Small intestine (tissue), 7 donors: ENCODE measurements at regions not wholly inside any gene's neighbourhood (a gene's known extent, or its start where the extent isn't known, plus 50 kb on each side); places are given as distances from the start of the nearest gene placed in this dataset.

ENCODE experiments used
- DNase-seq, 2 donors: peaks; one replicate each; pipeline versions ENCODE4 v3.0.0 to v3.0.0-alpha.2; 2013
- FAIRE-seq: peaks from 2 replicates; lab custom pipeline; 2012; peaks lifted over from hg19 to GRCh38; lab: Jason Lieb, UNC
- H3K27ac ChIP-seq, 3 donors: one replicate each; pipeline ENCODE4 v1.5.1; 2013; ENCODE audit warnings: low read length in 2 of 3, mild to moderate bottlenecking in 2 of 3, control low read depth in 1 of 3, inconsistent platforms in 1 of 3, low read depth in 1 of 3, moderate library complexity in 1 of 3
- H3K27me3 ChIP-seq, 3 donors: one replicate each; pipeline ENCODE4 v1.6.1; 2013; ENCODE audit warnings: low read length in 3 of 3, inconsistent platforms in 1 of 3; ENCODE audit not compliant: control insufficient read depth in 3 of 3, insufficient read depth in 3 of 3
- H3K36me3 ChIP-seq, 3 donors: one replicate each; pipeline ENCODE4 v1.6.1; 2013; ENCODE audit warnings: low read length in 3 of 3, inconsistent platforms in 1 of 3, low read depth in 1 of 3, mild to moderate bottlenecking in 1 of 3, moderate library complexity in 1 of 3; ENCODE audit not compliant: control insufficient read depth in 3 of 3, insufficient read depth in 2 of 3
- H3K4me1 ChIP-seq, 3 donors: one replicate each; pipeline ENCODE4 v1.6.1; 2013; ENCODE audit warnings: low read length in 2 of 3, inconsistent platforms in 1 of 3, low read depth in 1 of 3, mild to moderate bottlenecking in 1 of 3, moderate library complexity in 1 of 3; ENCODE audit not compliant: control insufficient read depth in 3 of 3, insufficient read depth in 2 of 3
- H3K4me3 ChIP-seq, 3 donors: one replicate each; pipeline ENCODE4 v1.5.1; 2013; ENCODE audit warnings: low read length in 3 of 3, control low read depth in 1 of 3, inconsistent platforms in 1 of 3, low read depth in 1 of 3, mild to moderate bottlenecking in 1 of 3, moderate library complexity in 1 of 3
- H3K9me3 ChIP-seq, 2 donors: one replicate each; pipeline ENCODE4 v1.6.1; 2013; ENCODE audit warnings: low read depth in 1 of 2, low read length in 1 of 2; ENCODE audit not compliant: control insufficient read depth in 2 of 2, insufficient read depth in 1 of 2
- WGBS, 3 donors: extraction: QIAGEN DNeasy Blood & Tissue Kit; methylation state at CpG; one replicate each; pipeline ENCODE4 v1.1.7; 2013; 5-methylcytosine and 5-hydroxymethylcytosine counted together
- donor health status: healthy with polysubstance abuse.
- donor health status: control.
- donor health status: control.
- donor health status: Bipolar disorder and iron deficiency.
- donor health status: healthy.

GRCh38 chr4:43452948-43453347 lies 560.4 kb downstream of the GRXCR1 start:
- no peaks in the 10 kb centered on the region for H3K9me3 ChIP-seq
- H3K27ac ChIP-seq, result no peak overlapping the region
- no peaks in the 10 kb centered on the region for H3K27me3 ChIP-seq
- H3K36me3 ChIP-seq, result no peaks in the 10 kb centered on the region
- DNase-seq, result peak in 1 of 2 donors; percentile 0
- FAIRE-seq, result no peak
- no peaks in the 10 kb centered on the region for H3K4me1 ChIP-seq
- no peak overlapping the region for H3K4me3 ChIP-seq

- no peak overlapping the region for H3K4me3 ChIP-seq
- 66 to 81% (median 74%) methylated on average over 2 of the region's 2 CpGs for WGBS, 3 donors
- no peak overlapping the region for H3K27ac ChIP-seq
- H3K27me3 ChIP-seq, result no peaks in the 10 kb centered on the region
- H3K9me3 ChIP-seq, result no peaks in the 10 kb centered on the region
- H3K4me1 ChIP-seq, result no peaks in the 10 kb centered on the region
- FAIRE-seq (no peak), DNase-seq (no peak)
- no peaks in the 10 kb centered on the region for H3K36me3 ChIP-seq
Observed at GRCh38 chr4:43456383-43456782, 563.9 kb downstream of the GRXCR1 start.

- Histone ChIP-seq H3K4me1 (no peaks in the 10 kb centered on the region), H3K27me3 (no peaks in the 10 kb centered on the region), H3K27ac (no peak overlapping the region), H3K4me3 (no peak overlapping the region), H3K36me3 (no peaks in the 10 kb centered on the region), H3K9me3 (no peaks in the 10 kb centered on the region)
- WGBS, 3 donors, result 85 to 95% (median 89%) methylated on average over 2 of the region's 2 CpGs
- no peak for DNase-seq
- no peak for FAIRE-seq
Observed at GRCh38 chr4:43457866-43458265, 565.4 kb downstream of the GRXCR1 start.

- no peak for DNase-seq
- no peak overlapping the region for H3K4me3 ChIP-seq
- FAIRE-seq, result no peak
- no peak overlapping the region for H3K27ac ChIP-seq
- H3K36me3 ChIP-seq, result no peaks in the 10 kb centered on the region
- H3K27me3 ChIP-seq, result no peaks in the 10 kb centered on the region
- no peaks in the 10 kb centered on the region for H3K9me3 ChIP-seq
- WGBS, 3 donors, result 50 to 67% (median 57%) methylated on average over 4 of the region's 4 CpGs
- no peaks in the 10 kb centered on the region for H3K4me1 ChIP-seq
Observed at GRCh38 chr4:43458293-43458692, 565.8 kb downstream of the GRXCR1 start.

GRCh38 chr4:43471950-43472349 lies 579.4 kb downstream of the GRXCR1 start:
- H3K4me3 ChIP-seq, result no peak overlapping the region
- no peaks in the 10 kb centered on the region for H3K4me1 ChIP-seq
- no peaks in the 10 kb centered on the region for H3K36me3 ChIP-seq
- no peak for FAIRE-seq
- 69 to 74% (median 71%) methylated on average over 5 of the region's 5 CpGs for WGBS, 3 donors
- peaks cover 0 to 26% of the 10 kb centered on the region in 2 donors for H3K9me3 ChIP-seq
- H3K27me3 ChIP-seq, result no peaks in the 10 kb centered on the region
- no peak overlapping the region for H3K27ac ChIP-seq
- no peak for DNase-seq

- Histone ChIP-seq H3K27me3 (no peaks in the 10 kb centered on the region), H3K9me3 (peaks cover 0 to 5% of the 10 kb centered on the region in 2 donors), H3K4me1 (no peaks in the 10 kb centered on the region), H3K4me3 (no peak overlapping the region), H3K36me3 (no peaks in the 10 kb centered on the region), H3K27ac (no peak overlapping the region)
- WGBS, 3 donors, result 39 to 50% (median 48%) methylated on average over 1 of the region's 1 CpG
- DNase-seq (no peak), FAIRE-seq (no peak)
Observed at GRCh38 chr4:43481526-43481925, 589.0 kb downstream of the GRXCR1 start.

- H3K9me3 ChIP-seq, result no peaks in the 10 kb centered on the region
- 46 to 57% (median 57%) methylated on average over 4 of the region's 4 CpGs for WGBS, 3 donors
- H3K36me3 ChIP-seq, result no peaks in the 10 kb centered on the region
- H3K27ac ChIP-seq, result no peak overlapping the region
- no peak overlapping the region for H3K4me3 ChIP-seq
- H3K4me1 ChIP-seq, result no peaks in the 10 kb centered on the region
- H3K27me3 ChIP-seq, result no peaks in the 10 kb centered on the region
- DNase-seq (no peak), FAIRE-seq (no peak)
Observed at GRCh38 chr4:43485196-43485595, 592.7 kb downstream of the GRXCR1 start.

- Histone ChIP-seq H3K4me3 (no peak overlapping the region), H3K9me3 (no peaks in the 10 kb centered on the region), H3K4me1 (no peaks in the 10 kb centered on the region), H3K27me3 (no peaks in the 10 kb centered on the region), H3K36me3 (no peaks in the 10 kb centered on the region), H3K27ac (no peak overlapping the region)
- no peak for DNase-seq
- FAIRE-seq, result no peak
Observed at GRCh38 chr4:43496188-43496587, 603.7 kb downstream of the GRXCR1 start.

- DNase-seq (no peak), FAIRE-seq (no peak)
- Histone ChIP-seq H3K27ac (no peak overlapping the region), H3K9me3 (no peaks in the 10 kb centered on the region), H3K27me3 (no peaks in the 10 kb centered on the region), H3K36me3 (no peaks in the 10 kb centered on the region), H3K4me1 (no peaks in the 10 kb centered on the region), H3K4me3 (no peak overlapping the region)
- WGBS, 3 donors, result 43 to 44% (median 44%) methylated on average over 2 of the region's 2 CpGs
Observed at GRCh38 chr4:43496602-43497001, 604.1 kb downstream of the GRXCR1 start.
